ENCODE measurements at regions not wholly inside any gene's neighbourhood (a gene's known extent, or its start where the extent isn't known, plus 50 kb on each side); places are given as distances from the start of the nearest gene placed in this dataset.
"Not testable (repeated sequence)": the region's sequence is repeated elsewhere in the genome, so short reads cannot be mapped to it uniquely, and the experiment has no call there.

DNA sequence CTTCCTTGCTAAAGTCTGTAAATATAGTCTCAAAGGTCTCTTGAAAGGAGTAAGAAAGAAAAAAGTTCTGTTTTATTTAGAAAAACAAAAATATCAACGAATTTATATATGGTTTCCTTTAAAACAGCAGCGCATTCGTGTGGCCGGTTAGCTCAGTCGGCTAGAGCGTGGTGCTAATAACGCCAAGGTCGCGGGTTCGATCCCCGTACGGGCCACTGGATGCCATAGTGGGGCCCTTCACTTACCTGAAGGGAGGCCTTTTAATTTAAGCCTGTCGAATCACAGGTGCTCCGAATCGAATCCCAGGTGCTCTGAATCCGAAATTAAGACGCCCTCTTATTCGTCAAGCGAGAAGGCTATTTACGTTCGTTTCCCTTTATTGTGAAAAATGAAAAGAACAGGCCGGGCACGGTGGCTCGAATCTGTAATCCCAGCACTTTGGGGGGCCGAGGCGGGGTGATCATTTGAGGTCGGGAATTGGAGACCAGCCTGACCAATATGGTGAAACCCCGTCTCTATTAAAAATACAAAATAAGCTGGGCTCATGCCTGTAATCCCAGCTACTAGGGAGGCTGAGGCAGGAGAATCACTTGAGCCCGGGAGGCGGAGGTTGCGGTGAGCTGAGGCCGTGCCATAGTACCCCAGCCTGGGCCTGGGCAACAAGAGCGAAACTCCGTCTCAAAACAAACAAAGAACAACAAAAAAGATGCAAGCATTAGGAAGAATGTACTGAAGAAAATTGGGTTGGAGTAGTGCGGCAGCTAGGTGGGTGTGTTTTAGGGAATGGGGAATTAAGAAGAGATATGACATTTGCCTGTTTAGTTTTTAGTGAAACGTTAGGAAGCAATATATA lies 195.8 kb upstream of the ZNF184 start:
- peak; percentile 61 for DNase-seq

GRCh38 chr6:27667657-27668441 lies 194.9 kb upstream of the ZNF184 start:
- DNase-seq: no peak

- DNase-seq: no peak
Observed at GRCh38 chr6:27667016-27667656, 194.2 kb upstream of the ZNF184 start.

DNA sequence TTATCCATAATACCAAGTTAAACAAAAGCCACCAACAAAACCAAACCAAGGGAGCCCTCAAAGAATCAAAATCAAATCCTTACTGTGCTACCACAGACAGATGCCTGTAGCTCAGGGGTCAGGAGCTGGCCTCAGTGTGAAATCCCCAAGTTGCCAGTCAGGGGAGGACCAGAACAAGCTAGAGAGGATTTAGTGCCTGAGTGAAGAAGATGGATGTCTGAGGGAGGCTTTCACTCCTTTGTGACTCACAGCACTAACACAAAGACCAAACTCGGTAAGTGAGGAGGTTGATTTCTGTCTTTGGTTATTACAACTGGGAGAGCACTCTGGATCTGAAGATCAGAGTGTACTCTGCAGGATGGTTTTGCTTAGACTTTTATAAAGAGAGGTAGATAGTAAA lies 189.9 kb upstream of the ZNF184 start:
- DNase-seq: no peak

- not testable (repeated sequence) for DNase-seq
Observed at GRCh38 chr6:27662212-27662611, 189.3 kb upstream of the ZNF184 start.

- DNase-seq: not testable (repeated sequence)
Observed at GRCh38 chr6:27653143-27653825, 180.4 kb upstream of the ZNF184 start.

- DNase-seq: no peak
Observed at GRCh38 chr6:27651371-27651732, 178.4 kb upstream of the ZNF184 start.

GRCh38 chr6:27650620-27651370 lies 177.9 kb upstream of the ZNF184 start:
- peak; percentile 66 for DNase-seq

DNA sequence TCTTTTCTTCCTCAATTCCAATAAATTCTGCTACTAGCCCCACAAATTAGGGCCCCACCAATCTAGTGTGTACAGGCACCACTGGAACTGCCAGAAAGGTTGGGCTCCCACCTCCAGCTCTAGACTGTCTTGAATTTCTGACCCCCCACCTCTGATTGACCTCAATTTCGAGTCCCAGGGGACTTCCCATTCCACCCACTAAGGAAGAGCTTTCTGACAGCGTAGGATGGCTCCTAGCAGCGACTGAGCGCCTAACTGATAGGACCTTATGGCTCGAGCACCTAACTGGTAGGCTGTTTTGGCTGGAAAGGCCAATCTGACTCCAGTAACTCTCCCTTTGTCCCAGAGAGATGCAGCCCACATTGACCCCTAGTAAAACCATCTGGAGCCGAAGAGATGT lies 171.6 kb upstream of the ZNF184 start:
- DNase-seq: no peak

GRCh38 chr6:27642744-27643456 lies 170.0 kb upstream of the ZNF184 start:
- DNase-seq: no peak

DNA sequence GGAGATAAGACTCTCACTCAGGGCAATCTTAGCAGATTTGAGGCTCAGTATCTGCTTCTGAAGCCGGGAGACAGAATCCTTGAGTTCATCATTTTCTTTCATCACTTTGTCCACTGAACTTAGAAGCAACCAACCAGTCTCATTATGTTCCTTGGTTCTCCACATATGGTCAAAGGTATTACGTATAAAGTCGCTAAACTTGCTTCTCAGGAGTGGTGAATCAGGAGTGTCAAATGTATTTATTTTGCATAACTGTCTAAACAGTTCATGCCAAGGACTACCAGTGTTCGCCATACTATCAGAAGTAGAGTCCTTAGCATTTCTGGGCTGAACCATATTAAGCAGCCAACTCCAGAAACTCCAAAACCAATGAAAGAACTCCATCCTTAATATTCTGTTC lies 163.0 kb upstream of the ZNF184 start:
- DNase-seq: not testable (repeated sequence)

DNA sequence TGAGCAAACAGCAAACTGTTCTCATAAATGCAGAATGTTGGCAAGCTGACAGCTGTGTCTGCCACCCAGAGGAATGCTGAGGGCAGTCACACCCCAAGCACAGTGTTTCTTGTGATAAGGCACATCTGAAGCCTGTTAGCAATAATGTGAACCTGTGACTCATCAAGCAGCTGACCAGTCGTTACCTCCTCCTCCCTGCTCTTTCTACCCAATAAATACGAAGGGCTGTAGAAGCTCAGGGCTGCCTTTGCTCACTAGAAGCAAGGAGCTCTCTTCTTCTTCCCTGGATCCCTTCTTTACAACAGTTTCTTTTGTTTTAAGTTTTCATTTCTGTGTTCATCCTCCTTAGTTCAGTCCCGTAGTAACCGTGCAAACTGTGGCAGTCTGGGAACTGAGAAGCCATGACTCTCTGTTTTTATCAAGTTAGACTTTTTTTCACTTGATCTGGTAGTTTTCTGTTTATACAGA lies 160.3 kb upstream of the ZNF184 start:
- DNase-seq: not testable (repeated sequence)

- DNase-seq: no peak
Observed at GRCh38 chr6:27631609-27631916, 158.7 kb upstream of the ZNF184 start.

DNA sequence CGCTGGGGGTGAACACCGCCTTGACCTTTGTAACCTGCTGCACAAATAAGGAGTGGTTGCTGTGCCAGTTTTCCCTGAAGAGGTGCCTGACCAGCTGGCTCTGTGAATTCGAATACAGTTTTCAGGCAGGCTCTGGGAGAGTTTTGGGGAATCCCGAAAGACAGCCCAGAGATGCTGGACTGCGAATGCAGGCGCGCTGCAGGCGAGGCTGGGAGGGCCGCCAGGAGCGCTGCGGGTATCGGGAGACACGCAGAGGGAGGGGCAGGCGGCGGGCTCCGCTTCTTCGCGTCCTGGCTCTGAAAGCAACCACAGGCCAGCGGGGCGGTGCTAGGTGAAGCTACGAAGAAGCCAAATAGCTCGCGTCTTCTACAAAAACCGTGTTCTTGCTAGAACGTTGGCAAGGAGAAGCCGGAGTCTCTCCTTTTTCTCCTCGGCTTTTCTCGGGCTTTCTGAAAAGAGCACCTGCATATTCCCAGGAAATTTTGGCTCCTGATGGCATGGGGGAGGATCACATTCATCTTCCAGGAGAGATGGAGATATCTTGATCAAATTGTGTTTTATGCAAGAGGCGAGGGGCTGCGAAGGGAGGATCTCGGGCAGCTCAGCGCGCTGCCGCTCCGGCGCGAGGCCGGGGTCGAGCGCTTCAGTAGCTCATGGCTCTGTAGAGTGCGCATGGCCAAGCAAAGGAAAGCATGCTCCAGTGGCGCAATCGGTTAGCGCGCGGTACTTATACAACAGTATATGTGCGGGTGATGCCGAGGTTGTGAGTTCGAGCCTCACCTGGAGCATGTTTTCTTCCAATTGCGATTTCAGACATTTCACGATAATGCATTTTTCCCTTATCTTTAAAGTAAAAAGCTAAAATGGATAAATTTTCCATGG lies 158.1 kb upstream of the ZNF184 start:
- no peak for DNase-seq

DNA sequence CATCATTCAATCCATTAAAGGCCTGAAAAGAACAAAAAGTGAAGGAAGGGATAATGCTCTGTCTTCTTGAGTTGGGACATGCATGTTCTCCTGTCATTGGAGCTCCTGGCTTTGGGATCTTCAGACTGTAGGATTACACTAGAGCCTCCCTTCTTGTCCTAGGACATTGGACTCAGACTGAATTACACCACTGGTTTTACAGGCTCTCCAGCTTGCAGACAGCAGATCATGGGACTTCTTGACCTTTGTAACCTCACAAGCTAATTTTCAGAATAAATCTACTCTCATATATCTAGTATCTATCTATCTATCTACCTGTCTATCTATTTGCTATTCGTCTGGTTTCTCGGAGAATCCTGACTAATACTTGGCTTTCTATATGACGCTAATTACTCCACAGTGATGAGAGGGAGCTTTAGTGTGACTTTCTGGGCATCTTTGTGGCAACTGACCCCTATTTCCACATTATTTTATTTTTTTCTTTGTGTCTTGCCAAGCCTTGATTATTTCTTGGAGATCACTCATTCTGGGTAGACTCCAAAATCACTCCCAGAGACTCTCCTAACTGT lies 151.9 kb upstream of the ZNF184 start:
- DNase-seq: no peak

- no peak for DNase-seq
Observed at GRCh38 chr6:27623103-27623502, 150.2 kb upstream of the ZNF184 start.

DNA sequence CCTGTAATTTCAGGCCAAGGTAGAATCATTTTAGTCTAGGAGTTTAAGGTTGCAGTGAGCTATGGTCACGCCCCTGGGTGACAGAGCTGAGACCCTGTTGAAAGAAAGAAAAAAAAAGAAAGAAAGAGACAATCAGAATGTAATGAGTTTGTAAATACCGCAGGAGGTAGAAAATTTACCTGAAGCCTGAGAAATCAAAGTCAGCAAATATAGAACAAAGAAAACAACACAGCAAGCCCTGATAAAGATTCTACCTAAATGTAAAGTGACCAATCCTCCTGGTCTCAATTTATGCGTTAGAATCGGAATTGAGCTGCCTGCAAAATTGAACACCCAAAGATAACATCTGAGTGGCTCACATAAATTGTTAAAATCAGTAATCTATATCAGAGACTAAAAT lies 146.5 kb upstream of the ZNF184 start:
- DNase-seq: no peak

DNA sequence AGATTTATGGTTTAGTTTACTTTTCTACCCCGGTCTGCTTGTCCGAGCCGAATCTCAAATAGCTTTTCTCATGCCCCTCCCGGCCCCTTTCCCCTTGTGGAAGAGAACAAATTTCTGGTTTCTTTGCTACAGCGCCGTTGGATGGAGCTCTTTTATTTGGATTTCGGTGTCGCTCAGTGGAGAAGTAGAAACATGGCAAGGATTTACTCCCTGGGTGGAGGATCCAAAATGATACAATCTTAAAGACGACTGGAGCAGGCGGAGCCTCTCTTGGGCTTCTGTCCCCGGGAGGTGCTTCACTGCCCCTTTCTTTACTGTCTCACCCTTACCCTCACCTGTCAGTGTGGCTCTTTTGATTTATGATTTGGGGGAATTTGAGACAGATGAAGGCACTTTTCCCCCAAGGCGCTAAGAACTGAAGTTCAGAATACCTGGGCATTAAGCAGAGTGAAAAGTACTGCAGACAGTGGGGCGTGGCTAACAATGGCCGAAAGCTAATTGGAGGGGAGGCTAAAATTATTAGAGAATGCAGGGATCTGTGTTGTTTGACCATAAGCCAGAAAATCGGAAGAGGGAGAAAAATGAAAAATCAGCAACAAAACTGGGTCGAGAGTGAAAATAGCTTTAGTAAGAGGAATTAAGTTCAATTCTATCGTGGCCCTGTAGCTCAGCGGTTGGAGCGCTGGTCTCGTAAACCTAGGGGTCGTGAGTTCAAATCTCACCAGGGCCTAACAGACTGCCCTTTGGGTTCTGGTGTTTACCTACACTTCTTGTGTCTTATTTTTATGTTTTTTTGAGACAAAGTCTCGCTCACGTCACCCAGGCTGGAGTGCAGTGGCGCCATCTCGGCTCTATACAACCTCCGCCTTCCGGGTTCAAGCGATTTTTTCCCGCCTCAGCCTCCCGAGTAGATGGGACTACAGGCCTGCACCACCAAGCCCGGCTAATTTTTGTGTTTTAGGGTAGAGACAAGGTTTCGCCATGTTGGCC lies 145.1 kb upstream of the ZNF184 start:
- no peak for DNase-seq
